ENCODE measurements at regions not wholly inside any gene's neighbourhood (a gene's known extent, or its start where the extent isn't known, plus 50 kb on each side); places are given as distances from the start of the nearest gene placed in this dataset.

DNA sequence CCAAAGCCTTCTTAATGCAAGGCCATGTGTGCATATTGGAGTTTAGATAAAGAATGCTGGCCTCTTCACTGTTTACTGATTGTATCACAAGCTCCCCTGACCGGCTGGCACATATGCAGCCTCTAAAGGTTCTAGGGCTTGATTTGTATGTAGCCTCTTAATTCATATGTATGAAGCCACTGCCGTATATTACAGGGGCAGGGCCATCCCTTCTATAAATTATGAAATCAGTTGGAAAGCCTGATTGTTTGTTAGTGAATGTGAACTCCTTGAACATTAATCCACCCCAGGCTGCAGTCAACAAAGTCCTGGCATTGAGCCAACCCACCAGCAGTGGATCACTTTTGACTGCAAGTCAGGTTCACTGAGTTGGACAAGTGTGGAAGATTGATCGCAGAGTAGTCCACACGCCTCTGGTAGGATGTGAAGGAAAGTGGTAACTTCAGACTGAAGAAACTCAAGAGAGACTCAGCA is 61.6 kb upstream of the PARD3B start:
- no peak for DNase-seq (ENCODE audit: low spot score)

GRCh38 chr2:204486321-204486720 is 59.0 kb upstream of the PARD3B start:
- no peak for DNase-seq (ENCODE audit: low spot score)

DNA sequence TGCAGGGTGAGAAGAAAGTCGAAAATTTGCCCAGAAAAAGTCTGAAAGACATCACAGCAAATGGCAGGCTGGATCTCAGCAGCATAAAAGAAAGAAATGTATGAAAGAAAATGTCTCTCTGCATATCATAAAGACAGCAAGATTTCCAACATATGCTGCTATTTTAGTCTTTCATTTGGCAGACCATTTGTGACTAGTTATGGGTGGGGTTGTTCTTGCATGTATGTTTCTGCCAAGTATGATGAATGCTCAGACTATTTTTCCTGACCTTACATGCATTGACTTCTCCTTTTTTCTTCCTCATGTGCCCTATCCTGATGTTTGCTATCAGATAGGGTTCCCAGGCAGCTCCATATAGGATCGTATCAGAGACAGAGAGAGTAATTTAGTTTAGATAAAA is 58.5 kb upstream of the PARD3B start:
- no peak for DNase-seq (ENCODE audit: low spot score)

DNA sequence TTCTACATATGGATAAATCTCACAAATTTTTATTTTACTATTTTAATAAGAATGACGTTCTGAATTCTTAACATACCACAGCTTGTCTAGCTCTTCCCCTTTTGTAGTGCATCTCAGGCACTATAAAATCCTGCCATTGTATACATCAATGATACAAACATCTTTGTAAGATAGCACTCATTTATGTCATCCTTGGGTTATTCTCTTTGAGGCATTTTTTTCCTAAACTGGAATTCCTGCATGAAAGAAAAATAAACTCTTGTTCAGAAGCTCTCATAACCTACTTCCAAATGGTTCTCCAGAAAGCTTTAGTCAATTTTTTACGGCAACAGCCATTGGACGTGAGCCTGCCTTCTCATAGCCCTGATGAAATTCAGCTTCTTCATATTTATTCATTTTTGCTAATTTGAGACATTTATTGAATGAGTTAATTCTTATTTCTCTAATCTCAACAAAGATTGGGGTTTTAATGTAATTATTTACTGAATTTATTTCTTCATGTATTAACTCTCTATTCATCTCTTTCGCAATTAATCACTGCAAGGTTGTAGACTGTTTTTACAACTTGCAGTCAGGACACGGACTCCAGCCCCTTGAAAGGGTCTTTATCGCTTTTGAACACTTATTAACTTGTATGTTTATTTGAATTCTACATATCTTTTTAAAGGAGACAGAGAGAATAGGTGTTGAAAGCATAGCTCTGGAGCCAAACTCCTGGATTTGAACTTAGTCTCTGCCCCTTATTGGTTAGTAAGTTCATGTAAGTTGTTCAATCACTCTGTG is 57.6 kb upstream of the PARD3B start:
- no peak for DNase-seq (ENCODE audit: low spot score)

DNA sequence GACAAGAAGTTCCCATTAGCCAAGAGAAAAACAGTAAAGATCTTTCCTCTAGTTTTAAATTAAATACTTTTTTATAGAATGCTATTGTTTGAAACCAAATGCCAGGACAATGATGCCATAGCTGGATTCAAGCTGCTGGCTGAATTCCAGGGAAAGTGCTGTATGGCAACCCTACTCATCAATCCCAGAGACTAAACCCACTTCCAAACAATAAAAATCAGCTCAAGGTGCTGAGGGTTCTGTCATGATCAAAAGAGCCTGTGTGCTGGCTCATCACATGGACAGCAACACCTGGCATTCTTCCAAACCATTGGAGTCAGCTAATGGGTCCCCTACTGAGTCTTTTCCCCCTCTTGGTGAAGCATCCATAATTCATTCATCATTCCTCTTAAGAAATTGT is 53.7 kb upstream of the PARD3B start:
- DNase-seq (ENCODE audit: low spot score), result no peak

DNA sequence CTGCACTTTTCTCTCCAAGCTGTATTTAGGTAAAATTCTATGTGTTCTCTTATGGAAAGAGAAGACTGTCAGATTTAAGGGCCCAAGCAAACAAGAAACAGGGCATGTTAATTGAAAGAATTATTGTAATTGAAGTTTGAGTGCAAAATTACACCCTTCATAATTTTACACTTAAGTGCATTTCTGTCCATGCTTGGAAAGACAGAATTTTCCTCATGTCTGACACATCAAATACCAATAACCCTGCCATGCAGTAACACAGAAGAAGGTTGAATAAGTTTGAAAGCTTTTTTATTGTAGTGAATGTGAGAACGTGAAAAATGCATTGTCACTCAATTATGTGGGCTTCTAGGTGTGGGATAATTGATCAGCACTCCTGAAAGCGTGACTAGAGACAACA is 52.9 kb upstream of the PARD3B start:
- no peak for DNase-seq (ENCODE audit: low spot score)

DNA sequence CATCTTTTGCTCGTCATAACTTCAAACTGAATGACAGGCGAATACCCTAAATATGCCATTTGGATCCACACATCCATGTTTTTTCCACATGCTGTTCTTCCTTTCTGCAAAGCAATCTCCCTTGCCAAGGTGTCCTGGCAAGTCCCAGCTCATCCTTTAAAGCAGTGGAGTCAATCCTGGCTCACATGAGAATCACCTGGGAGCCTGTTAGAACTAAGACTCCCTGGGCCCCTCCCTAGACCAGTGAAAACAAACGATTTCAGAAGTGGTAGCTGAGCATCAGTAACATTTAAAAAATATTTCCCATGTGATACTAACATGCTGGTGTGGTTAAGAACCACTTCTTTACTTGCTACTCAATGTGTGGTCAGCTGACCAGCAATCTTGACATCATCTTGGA is 50.6 kb upstream of the PARD3B start:
- no peak for DNase-seq (ENCODE audit: low spot score)

DNA sequence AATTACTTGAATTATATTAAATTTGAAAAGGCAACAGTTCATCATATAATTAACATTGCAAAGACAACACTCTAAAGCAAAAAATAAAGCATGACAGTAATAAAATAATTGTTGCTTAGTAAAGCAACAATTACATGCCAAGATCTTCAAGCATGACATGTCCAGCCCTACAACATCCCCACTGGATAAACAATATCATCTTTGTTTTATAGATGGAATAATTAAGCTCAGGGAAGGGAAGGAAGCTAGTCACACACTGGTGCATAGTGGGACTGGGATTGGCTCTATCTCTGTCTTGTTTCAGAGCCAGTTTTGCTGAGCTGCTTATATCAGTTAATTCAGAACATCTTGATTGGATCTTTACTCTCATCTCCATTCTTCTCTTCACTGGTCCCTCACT is 49.9 kb upstream of the PARD3B start:
- DNase-seq (ENCODE audit: low spot score), result peak; percentile 45
